Sigmoid colon (tissue), 6 donors: ENCODE measurements at regions not wholly inside any gene's neighbourhood (a gene's known extent, or its start where the extent isn't known, plus 50 kb on each side); places are given as distances from the start of the nearest gene placed in this dataset.
"Not testable (repeated sequence)": the region's sequence is repeated elsewhere in the genome, so short reads cannot be mapped to it uniquely, and the experiment has no call there.

Experiments
- DNase-seq: peaks from one replicate; pipeline ENCODE4 v3.0.0-alpha.2; 2019
- H3K27ac ChIP-seq, 4 donors: fragments of 200-600 bp; sonication (generic); one replicate each; pipeline ENCODE4 v1.5.1; 2016 to 2019; ENCODE audit warnings: mild to moderate bottlenecking in 1 of 4
- H3K27me3 ChIP-seq, 3 donors: fragments of 200-600 bp; sonication (generic); one replicate each; pipeline ENCODE4 v1.5.1; 2019; ENCODE audit warnings: mild to moderate bottlenecking in 1 of 3
- H3K36me3 ChIP-seq, 4 donors: fragments of 200-600 bp; sonication (generic); one replicate each; pipeline ENCODE4 v1.5.1; 2016 to 2019
- H3K4me1 ChIP-seq, 4 donors: fragments of 200-600 bp; sonication (generic); one replicate each; pipeline ENCODE4 v1.5.1; 2017 to 2019
- H3K4me3 ChIP-seq, 4 donors: fragments of 200-600 bp; sonication (generic); one replicate each; pipeline ENCODE4 v1.5.1; 2017 to 2019; ENCODE audit warnings: mild to moderate bottlenecking in 2 of 4, moderate library complexity in 1 of 4
- H3K9me3 ChIP-seq, 4 donors: fragments of 200-600 bp in 3 of 4; sonication (generic) in 3 of 4; one replicate each; pipeline versions ENCODE4 v1.5.1 to v1.6.1; 2013 to 2019
- EP300 ChIP-seq, 4 donors: sonication (generic); formaldehyde crosslinking; IDR thresholded peaks; one replicate each; pipeline ENCODE4 v1.6.1; 2017; ENCODE audit warnings: antibody characterized with exemption in 4 of 4
- POLR2A ChIP-seq, 2 donors: fragments of 450-650 bp; IDR thresholded peaks; one replicate each; pipeline ENCODE4 v1.6.1; 2016; ENCODE audit warnings: antibody characterized with exemption in 2 of 2, mild to moderate bottlenecking in 2 of 2, moderate library complexity in 2 of 2
- POLR2AphosphoS5 ChIP-seq, 4 donors: sonication (generic); formaldehyde crosslinking; IDR thresholded peaks; one replicate each; pipeline ENCODE4 v1.6.1; 2017; ENCODE audit warnings: antibody characterized with exemption in 4 of 4
- WGBS, 2 donors: extraction: QIAGEN DNeasy Blood & Tissue Kit; methylation state at CpG; one replicate each; pipeline ENCODE4 v1.1.7; 2013; 5-methylcytosine and 5-hydroxymethylcytosine counted together
- intact Hi-C: fragments of 100-400 bp; cut with DNase I; formaldehyde crosslinking; loops from one replicate; pipeline ENCODE4 v1.15.1; 2023
- TF ChIP-seq, protein P1 (sequence below), 4 experiments: fragments of 450-650 bp in 3 of 4; fragments of 200-600 bp in 1 of 4; IDR thresholded peaks; one replicate each; pipeline ENCODE4 v1.5.1; 2016 to 2019; ENCODE audit warnings: antibody characterized with exemption in 4 of 4, mild to moderate bottlenecking in 3 of 4, moderate library complexity in 2 of 4
- donor health status: healthy with polysubstance abuse.
- donor health status: healthy.

DNA sequence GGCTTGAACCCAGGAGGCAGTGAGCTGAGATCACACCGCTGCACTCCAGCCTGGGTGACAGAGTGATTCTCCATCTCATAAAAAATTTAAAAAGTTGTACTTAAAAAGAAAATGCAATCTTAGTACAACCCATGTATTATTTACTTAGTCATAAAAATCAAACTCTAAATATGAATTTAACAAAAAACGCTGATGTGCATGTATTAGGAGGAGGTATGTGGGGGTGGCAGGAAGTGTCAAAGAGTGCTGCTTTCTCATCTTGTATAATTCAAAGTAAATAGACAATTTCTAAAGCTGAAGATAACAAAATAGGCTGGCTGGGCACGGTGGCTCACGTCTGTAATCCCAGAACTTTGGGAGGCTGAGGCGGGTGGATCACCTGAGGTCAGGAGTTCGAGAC lies 81.0 kb upstream of the NRBF2 start:
- Histone ChIP-seq H3K27me3 (no peaks in the 10 kb centered on the region), H3K27ac (no peak overlapping the region), H3K4me3 (no peak overlapping the region), H3K4me1 (no peaks in the 10 kb centered on the region), H3K36me3 (no peaks in the 10 kb centered on the region), H3K9me3 (no peaks in the 10 kb centered on the region)
- TF ChIP-seq, protein P1, sequence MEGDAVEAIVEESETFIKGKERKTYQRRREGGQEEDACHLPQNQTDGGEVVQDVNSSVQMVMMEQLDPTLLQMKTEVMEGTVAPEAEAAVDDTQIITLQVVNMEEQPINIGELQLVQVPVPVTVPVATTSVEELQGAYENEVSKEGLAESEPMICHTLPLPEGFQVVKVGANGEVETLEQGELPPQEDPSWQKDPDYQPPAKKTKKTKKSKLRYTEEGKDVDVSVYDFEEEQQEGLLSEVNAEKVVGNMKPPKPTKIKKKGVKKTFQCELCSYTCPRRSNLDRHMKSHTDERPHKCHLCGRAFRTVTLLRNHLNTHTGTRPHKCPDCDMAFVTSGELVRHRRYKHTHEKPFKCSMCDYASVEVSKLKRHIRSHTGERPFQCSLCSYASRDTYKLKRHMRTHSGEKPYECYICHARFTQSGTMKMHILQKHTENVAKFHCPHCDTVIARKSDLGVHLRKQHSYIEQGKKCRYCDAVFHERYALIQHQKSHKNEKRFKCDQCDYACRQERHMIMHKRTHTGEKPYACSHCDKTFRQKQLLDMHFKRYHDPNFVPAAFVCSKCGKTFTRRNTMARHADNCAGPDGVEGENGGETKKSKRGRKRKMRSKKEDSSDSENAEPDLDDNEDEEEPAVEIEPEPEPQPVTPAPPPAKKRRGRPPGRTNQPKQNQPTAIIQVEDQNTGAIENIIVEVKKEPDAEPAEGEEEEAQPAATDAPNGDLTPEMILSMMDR (IDR thresholded peaks at IDR 0.05), result no peak
- no peak for TF ChIP-seq EP300 (IDR thresholded peaks at IDR 0.05)
- no peak for TF ChIP-seq POLR2AphosphoS5 (IDR thresholded peaks at IDR 0.05)
- no peak for TF ChIP-seq POLR2A (IDR thresholded peaks at IDR 0.05)
- 53 to 75% methylated on average over 6 of the region's 6 CpGs for WGBS, 2 donors
- no peak for DNase-seq
- intact Hi-C loops, result no loop called here

DNA sequence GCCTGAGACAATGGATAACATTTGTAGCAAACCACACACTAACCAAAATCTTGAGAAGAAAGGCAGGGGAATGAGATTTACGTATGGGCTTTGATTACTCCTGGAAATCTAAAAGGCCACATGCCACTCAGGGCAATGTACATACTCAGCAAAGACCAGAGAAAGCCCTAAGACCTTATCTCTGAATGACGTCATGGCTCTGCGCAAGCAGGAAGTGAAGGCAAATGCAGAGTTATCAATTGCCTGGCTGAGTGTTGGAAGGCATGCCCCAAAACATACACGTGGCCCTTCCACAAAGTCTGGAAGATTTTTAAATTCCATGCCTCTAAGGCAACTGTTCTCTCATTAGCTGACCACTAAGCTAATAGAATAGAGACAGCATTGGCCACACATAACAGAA lies 90.9 kb upstream of the NRBF2 start:
- H3K4me1 ChIP-seq, result no peaks in the 10 kb centered on the region
- H3K9me3 ChIP-seq, result peaks cover 0 to 6% (median 0%) of the 10 kb centered on the region in 4 donors
- no peaks in the 10 kb centered on the region for H3K27me3 ChIP-seq
- intact Hi-C loops, result no loop called here
- 53 to 62% methylated on average over 4 of the region's 4 CpGs for WGBS, 2 donors
- no peak for DNase-seq
- TF ChIP-seq POLR2A (IDR thresholded peaks at IDR 0.05) (no peak), POLR2AphosphoS5 (IDR thresholded peaks at IDR 0.05) (no peak), EP300 (IDR thresholded peaks at IDR 0.05) (no peak)
- TF ChIP-seq, protein P1 (IDR thresholded peaks at IDR 0.05), result no peak
- no peak overlapping the region for H3K27ac ChIP-seq
- H3K4me3 ChIP-seq, result no peak overlapping the region
- H3K36me3 ChIP-seq, result no peaks in the 10 kb centered on the region

DNA sequence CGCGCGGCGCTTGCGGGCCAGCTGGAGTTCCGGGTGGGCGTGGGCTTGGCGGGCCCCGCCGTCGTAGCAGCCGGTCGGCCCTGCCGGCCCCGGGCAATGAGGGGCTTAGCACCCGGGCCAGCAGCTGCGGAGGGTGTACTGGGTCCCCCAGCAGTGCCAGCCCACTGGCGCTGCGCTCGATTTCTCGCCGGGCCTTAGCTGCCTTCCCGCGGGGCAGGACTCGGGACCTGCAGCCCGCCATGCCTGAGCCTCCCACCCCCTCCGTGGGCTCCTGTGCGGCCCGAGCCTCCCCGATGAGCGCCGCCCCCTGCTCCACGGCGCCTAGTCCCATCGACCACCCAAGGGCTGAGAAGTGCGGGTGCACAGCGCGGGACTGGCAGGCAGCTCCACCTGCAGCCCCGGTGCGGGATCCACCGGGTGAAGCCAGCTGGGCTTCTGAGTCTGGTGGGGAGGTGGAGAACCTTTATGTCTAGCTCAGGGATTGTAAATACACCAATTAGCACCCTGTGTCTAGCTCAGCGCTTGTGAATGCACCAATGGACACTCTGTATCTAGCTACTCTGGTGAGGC lies 99.4 kb upstream of the NRBF2 start:
- H3K4me3 ChIP-seq, H3K9me3 ChIP-seq, H3K27me3 ChIP-seq, H3K36me3 ChIP-seq, H3K4me1 ChIP-seq, DNase-seq, intact Hi-C loops, H3K27ac ChIP-seq: not testable (repeated sequence)
- 95% methylated on average over 42 of the region's 42 CpGs for WGBS, 2 donors

DNA sequence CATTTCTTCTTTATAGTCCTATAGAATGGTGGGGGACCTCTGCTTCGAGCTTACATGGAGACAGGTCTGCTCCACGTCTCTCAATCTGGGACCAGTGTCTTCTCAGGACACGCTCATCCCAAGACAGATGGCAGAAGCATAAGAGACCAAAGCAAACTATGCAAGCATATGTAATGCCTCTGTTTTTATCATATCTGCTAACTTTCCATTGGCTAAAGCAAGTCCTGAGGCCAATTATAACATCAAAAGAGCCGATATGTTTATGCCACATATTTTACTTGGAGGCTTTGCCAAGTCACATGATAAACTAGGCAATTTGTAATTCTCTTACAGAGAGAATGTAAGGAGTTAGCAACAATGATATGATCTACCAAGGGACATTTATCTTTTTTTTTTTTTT lies 102.6 kb upstream of the NRBF2 start:
- Histone ChIP-seq H3K27me3 (no peaks in the 10 kb centered on the region), H3K4me3 (no peak overlapping the region), H3K9me3 (no peaks in the 10 kb centered on the region), H3K27ac (no peak overlapping the region), H3K36me3 (no peaks in the 10 kb centered on the region), H3K4me1 (no peaks in the 10 kb centered on the region)
- TF ChIP-seq, protein P1 (IDR thresholded peaks at IDR 0.05), result no peak
- no peak for TF ChIP-seq POLR2A (IDR thresholded peaks at IDR 0.05)
- no peak for TF ChIP-seq POLR2AphosphoS5 (IDR thresholded peaks at IDR 0.05)
- no peak for TF ChIP-seq EP300 (IDR thresholded peaks at IDR 0.05)
- WGBS, 2 donors, result 62 to 77% methylated on average over 4 of the region's 4 CpGs
- intact Hi-C loops, result no loop called here
- no peak for DNase-seq

DNA sequence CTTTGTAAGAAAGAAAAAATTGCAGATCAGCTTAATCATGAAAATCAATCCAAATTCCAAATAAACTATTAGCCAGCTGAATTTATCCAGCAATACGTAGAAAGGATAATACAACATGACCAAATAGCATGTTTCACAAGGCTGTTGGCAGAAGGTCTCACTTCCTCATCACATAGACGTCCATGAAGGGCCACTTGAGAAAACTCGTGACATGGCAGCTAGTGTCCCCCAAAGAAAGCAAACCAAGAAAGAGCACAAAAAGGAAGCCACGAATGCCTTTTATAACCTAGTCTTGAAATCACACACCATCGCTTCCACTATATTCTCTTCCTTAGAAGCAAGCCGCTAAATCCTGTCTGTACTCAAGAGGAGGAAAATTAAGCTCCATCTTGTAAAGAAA lies 105.6 kb upstream of the NRBF2 start:
- H3K4me1 ChIP-seq, result no peaks in the 10 kb centered on the region
- intact Hi-C loops, result no loop called here
- no peaks in the 10 kb centered on the region for H3K36me3 ChIP-seq
- H3K9me3 ChIP-seq, result no peaks in the 10 kb centered on the region
- DNase-seq, result no peak
- WGBS, 2 donors, result 72 to 77% methylated on average over 6 of the region's 6 CpGs
- H3K27me3 ChIP-seq, result no peaks in the 10 kb centered on the region
- H3K27ac ChIP-seq, result no peak overlapping the region
- H3K4me3 ChIP-seq, result no peak overlapping the region
- TF ChIP-seq EP300 (IDR thresholded peaks at IDR 0.05), result no peak
- no peak for TF ChIP-seq POLR2AphosphoS5 (IDR thresholded peaks at IDR 0.05)
- TF ChIP-seq POLR2A (IDR thresholded peaks at IDR 0.05), result no peak
- TF ChIP-seq, protein P1 (IDR thresholded peaks at IDR 0.05), result no peak
